ENCODE measurements at regions not wholly inside any gene's neighbourhood (a gene's known extent, or its start where the extent isn't known, plus 50 kb on each side); places are given as distances from the start of the nearest gene placed in this dataset.
A peak's percentile ranks its signal among the peaks of the same experiment; 100 is the strongest.

GRCh38 chr3:43894176-43895049, 203.7 kb downstream of the ABHD5 start:
- 53% methylated on average over 6 of the region's 63 CpGs; no CpG with 5 or more reads in 1 of the 2 experiments for WGBS, 2 experiments (ENCODE audit: extremely low coverage in 2 of 2, insufficient read length in 1 of 2)
- peak overlapping the region; percentile 36; the same call in 1 of the 2 replicates for H2BK20ac ChIP-seq (ENCODE audit: low read depth, low read length)
- in situ Hi-C loops (cut with MboI; ENCODE audit: low sequenced_read_pairs) (no loop called here), intact Hi-C loops (cut with micrococcal nuclease) (no loop called here), dilution Hi-C loops (cut with HindIII; ENCODE audit: low sequenced_read_pairs, unreplicated experiment) (no loop called here)
- DNase-seq, result peak; percentile 68
- no peaks in the 10 kb centered on the region for H3K9me1 ChIP-seq (ENCODE audit: insufficient read depth, low read length)
- no peak overlapping the region for H2AK9ac ChIP-seq (replicated peaks; ENCODE audit: low read depth, low read length, poor library complexity)
- H4K91ac ChIP-seq (ENCODE audit: insufficient read depth, low read depth, low read length), result no peak overlapping the region; the same call in 1 of the 2 replicates
- peak overlapping the region; percentile 55; the same call in 1 of the 2 replicates for H3K18ac ChIP-seq (ENCODE audit: low read depth, low read length)
- H3K4me1 ChIP-seq (ENCODE audit: control insufficient read depth, insufficient read depth, low read length), result peaks cover 3% of the 10 kb centered on the region
- no peaks in the 10 kb centered on the region for H3K79me1 ChIP-seq (ENCODE audit: low read depth in 1 of 2, low read length in 2 of 2)
- H3K9ac ChIP-seq (ENCODE audit: low read depth, low read length), result peak overlapping the region; percentile 40
- CTCF ChIA-PET, result no interaction called here
- peak overlapping the region; percentile 57 for H3K23ac ChIP-seq (ENCODE audit: low read depth, low read length)
- peak overlapping the region; percentile 87 for H2AFZ ChIP-seq (replicated peaks; ENCODE audit: low read length, poor library complexity)
- no peaks in the 10 kb centered on the region for H3K9me3 ChIP-seq (ENCODE audit: control insufficient read depth, insufficient read depth, low read length)
- H3K36me3 ChIP-seq (ENCODE audit: control insufficient read depth, insufficient read depth, low read length), result no peaks in the 10 kb centered on the region
- 0 out of 2 replicates have a peak overlapping the region, but pooled peaks have one; percentile 36 for H3K56ac ChIP-seq (ENCODE audit: extremely low read depth, insufficient read depth, low read length)
- no peaks in the 10 kb centered on the region for H4K20me1 ChIP-seq (ENCODE audit: insufficient read depth, low read length)
- H3K4me3 ChIP-seq (ENCODE audit: insufficient read depth, low read depth, low read length), result peak overlapping the region; percentile 46
- H2BK5ac ChIP-seq (ENCODE audit: low read depth, low read length, poor library complexity, severe bottlenecking), result no peak overlapping the region
- no peak overlapping the region; the same call in 2 of the 3 replicates for H2BK15ac ChIP-seq (ENCODE audit: low read depth, low read length)
- H2AK5ac ChIP-seq (ENCODE audit: low read depth, low read length), result no peak overlapping the region
- H3K27me3 ChIP-seq (ENCODE audit: control insufficient read depth, insufficient read depth, low read length), result peaks cover 33% of the 10 kb centered on the region
- POLR2A ChIA-PET (ENCODE audit: unreplicated experiment), result no interaction called here
- peak; percentile 93 for ATAC-seq (ENCODE audit: low read depth)
- BruUV-seq (replicated peaks), result no TSS peak
- peak overlapping the region; percentile 80 for H3K4me2 ChIP-seq (ENCODE audit: low read depth, low read length)
- H3K4ac ChIP-seq (ENCODE audit: low read depth, low read length), result peak overlapping the region; percentile 20
- H4K5ac ChIP-seq (ENCODE audit: low read depth, low read length), result peak overlapping the region; percentile 46; the same call in 1 of the 2 replicates
- peak overlapping the region; percentile 10; the same call in 1 of the 2 replicates for H3K27ac ChIP-seq (ENCODE audit: insufficient read depth, low read length)
- H3K14ac ChIP-seq (replicated peaks; ENCODE audit: low read depth, low read length), result peak overlapping the region; percentile 44
- peak overlapping the region; percentile 47 to 62; a peak in 2 of 4 replicates for H4K8ac ChIP-seq (ENCODE audit: low read depth in 2 of 2, low read length in 2 of 2)
- H2BK120ac ChIP-seq (ENCODE audit: low read depth, low read length), result peak overlapping the region; percentile 44; the same call in 1 of the 2 replicates
- peak; percentile 74 for TF ChIP-seq USF2 (IDR thresholded peaks at IDR 0.05; ENCODE audit: low read depth, low read length)
- peak; percentile 92 for TF ChIP-seq BHLHE40 (IDR thresholded peaks at IDR 0.05; ENCODE audit: low read depth, low read length)
- TF ChIP-seq CEBPB (IDR thresholded peaks at IDR 0.05; ENCODE audit: low read depth, low read length), result no peak
- TF ChIP-seq RCOR1 (IDR thresholded peaks at IDR 0.05; ENCODE audit: insufficient replicate concordance, low read length), result no peak
- TF ChIP-seq SMC3 (IDR thresholded peaks at IDR 0.05; ENCODE audit: low read depth, low read length), result no peak
- no peak for TF ChIP-seq MAZ (IDR thresholded peaks at IDR 0.05; ENCODE audit: borderline replicate concordance, low read depth, low read length)
- TF ChIP-seq FOS (IDR thresholded peaks at IDR 0.05; ENCODE audit: low read depth, low read length), result no peak
- TF ChIP-seq ELK1 (IDR thresholded peaks at IDR 0.05; ENCODE audit: borderline replicate concordance, low read depth, low read length), result no peak
- TF ChIP-seq MAFK (IDR thresholded peaks at IDR 0.05; ENCODE audit: low read depth, low read length), result no peak
- TF ChIP-seq CHD1 (IDR thresholded peaks at IDR 0.05; ENCODE audit: low read depth, low read length), result no peak
- no peak for TF ChIP-seq RFX5 (IDR thresholded peaks at IDR 0.05; ENCODE audit: low read depth, low read length)
- no peak for TF ChIP-seq NFE2L2 (IDR thresholded peaks at IDR 0.05; ENCODE audit: low read depth, low read length)
- TF ChIP-seq MXI1 (IDR thresholded peaks at IDR 0.05; ENCODE audit: borderline replicate concordance, low read depth, low read length), result peak; percentile 50; the same call in 1 of the 2 replicates

Data from IMR-90 (cell line).